HG03558 (cell line): ENCODE measurements at regions not wholly inside any gene's neighbourhood (a gene's known extent, or its start where the extent isn't known, plus 50 kb on each side); places are given as distances from the start of the nearest gene placed in this dataset.
"Not testable (repeated sequence)": the region's sequence is repeated elsewhere in the genome, so short reads cannot be mapped to it uniquely, and the experiment has no call there.

Experiments
- ATAC-seq: cut with Tn5 transposase; IDR thresholded peaks from one replicate; pipeline ENCODE4 v1.9.1; 2021; ENCODE audit warnings: moderate number of reproducible peaks; ENCODE audit not compliant: unreplicated experiment; ENCODE audit errors: extremely low read depth

DNA sequence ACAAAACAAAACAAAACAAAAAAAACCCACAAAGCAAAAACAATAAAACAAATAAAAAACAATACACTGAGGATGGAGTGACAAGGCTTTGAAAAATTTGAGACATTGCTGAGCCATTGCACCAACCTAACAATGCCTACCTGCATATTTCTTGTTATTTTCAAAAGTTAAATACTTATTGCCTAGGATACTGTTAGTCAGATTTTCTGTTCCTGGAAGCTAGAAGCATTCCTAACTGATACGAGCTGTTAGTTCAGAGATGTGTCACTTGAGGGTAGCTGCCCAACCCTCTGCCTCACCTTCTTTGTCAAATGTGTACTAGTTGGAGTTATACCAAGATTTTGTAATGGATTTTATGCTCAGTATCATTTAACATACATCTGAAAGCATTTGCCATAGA lies 187.2 kb downstream of the TXNL1 start:
- no peak for ATAC-seq

GRCh38 chr18:56448751-56449150 lies 189.6 kb downstream of the TXNL1 start:
- no peak for ATAC-seq

DNA sequence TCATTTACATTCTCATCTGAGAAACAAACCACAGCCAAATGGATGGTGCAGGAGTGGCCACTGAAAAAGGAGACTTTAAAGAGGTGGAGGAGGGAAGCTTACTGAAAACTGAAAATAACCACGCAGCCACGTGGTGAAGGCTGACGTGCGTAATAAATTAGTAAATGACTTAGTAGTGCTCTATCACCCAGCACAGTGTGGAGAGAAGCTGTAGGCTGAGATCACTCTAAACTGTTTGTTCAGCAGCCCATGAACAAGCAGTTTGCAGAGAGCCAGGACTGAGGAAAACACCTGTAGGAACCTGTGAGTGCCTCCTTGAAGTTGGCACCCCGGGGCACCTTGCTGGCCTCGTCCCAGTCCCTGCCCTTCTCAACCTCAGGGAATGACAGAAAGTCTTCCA lies 193.0 kb downstream of the TXNL1 start:
- no peak for ATAC-seq

- ATAC-seq, result no peak
Measured at GRCh38 chr18:56444201-56444600, 194.2 kb downstream of the TXNL1 start.

- no peak for ATAC-seq
Measured at GRCh38 chr18:56443166-56443907, 195.1 kb downstream of the TXNL1 start.

DNA sequence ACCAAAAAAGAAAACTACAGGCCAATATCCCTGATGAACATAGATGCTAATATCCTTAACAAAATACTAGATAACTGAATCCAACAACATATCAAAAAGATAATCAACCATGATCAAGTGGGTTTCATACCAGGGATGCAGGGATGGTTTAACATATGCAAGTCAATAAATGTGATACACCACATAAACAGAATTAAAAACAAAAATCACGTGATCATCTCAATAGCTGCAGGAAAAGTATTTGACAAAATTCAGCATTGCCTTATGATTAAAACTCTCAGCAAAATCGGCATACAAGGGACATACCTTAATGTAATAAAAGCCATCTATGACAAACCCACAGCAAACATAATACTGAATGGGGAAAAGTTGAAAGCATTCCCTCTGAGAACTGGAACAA lies 199.9 kb downstream of the TXNL1 start:
- not testable (repeated sequence) for ATAC-seq

- no peak for ATAC-seq
Measured at GRCh38 chr18:56436651-56437050, 201.7 kb downstream of the TXNL1 start.

- ATAC-seq, result no peak
Measured at GRCh38 chr18:56433919-56434318, 204.5 kb downstream of the TXNL1 start.

GRCh38 chr18:56431551-56431950 lies 206.8 kb downstream of the TXNL1 start:
- no peak for ATAC-seq

GRCh38 chr18:56423626-56424025 lies 214.8 kb downstream of the TXNL1 start:
- ATAC-seq, result no peak

DNA sequence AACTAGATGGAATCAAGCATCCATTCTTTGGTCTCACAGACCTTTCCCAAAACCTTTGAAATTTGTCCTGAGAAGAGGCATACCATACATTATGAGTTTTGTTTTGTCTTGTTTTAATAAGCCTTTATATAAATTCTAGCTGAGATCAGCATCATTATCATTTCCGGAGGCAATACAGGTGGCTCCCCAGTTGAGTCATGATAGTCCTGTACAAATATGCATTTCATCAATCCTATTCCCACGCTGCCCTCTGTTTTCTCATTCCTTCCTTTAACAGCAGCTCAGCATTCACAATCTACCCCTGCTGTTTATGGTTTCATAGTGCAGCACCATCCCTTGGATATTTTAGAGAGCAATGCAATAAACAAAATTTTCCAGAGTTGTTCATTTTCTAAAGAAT lies 216.7 kb downstream of the TXNL1 start:
- no peak for ATAC-seq

DNA sequence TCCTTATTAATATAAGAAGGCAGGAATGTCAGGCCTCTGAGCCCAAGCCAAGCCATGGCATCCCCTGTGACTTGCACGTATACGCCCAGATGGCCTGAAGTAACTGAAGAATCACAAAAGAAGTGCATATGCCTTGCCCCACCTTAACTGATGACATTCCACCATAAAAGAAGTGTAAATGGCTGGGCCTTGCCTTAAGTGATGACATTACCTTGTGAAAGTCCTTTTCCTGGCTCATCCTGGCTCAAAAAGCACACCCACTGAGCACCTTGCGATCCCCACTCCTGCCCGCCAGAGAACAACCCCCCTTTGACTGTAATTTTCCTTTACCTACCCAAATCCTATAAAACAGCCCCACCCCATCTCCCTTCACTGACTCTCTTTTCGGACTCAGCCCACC lies 217.5 kb downstream of the TXNL1 start:
- not testable (repeated sequence) for ATAC-seq

- ATAC-seq, result no peak
Measured at GRCh38 chr18:56414357-56414756, 224.0 kb downstream of the TXNL1 start.

DNA sequence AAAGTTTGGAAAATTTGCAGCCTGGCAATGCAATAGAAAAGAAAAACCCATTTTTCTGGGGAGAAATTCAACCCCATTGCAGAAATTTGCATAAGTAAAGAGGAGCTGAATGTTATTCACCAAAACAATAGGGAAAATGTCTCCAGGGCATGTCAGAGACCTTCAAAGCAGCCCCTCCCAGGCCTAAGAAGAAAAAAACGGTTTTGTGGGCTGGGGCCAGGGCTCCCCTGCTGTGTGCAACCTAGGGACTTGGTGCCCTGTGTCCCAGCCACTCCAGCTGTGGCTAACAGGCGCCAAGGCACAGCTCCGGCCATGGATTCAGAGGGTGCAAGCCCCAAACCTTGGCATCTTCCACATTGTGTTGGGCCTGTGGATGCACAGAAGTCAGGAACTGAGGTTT lies 224.5 kb downstream of the TXNL1 start:
- ATAC-seq, result no peak

DNA sequence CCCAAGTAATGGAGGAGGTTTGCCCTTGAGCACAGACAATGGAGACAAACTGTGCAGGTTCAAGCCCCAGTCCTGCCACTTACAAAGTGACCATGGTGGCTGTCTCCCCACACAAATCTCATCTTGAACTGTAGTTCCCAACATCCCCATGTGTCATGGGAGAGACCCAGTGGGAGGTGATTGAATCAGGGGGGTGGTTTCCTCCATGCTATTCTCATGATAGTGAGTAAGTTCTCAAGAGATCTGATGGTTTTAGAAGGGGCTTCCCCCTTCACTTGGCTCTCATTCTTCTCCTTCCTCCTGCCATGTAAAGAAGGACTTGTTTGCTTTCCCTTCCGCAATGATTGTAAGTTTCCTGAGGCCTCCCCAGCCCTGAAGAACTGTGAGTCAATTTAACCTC lies 225.4 kb downstream of the TXNL1 start:
- ATAC-seq, result no peak

DNA sequence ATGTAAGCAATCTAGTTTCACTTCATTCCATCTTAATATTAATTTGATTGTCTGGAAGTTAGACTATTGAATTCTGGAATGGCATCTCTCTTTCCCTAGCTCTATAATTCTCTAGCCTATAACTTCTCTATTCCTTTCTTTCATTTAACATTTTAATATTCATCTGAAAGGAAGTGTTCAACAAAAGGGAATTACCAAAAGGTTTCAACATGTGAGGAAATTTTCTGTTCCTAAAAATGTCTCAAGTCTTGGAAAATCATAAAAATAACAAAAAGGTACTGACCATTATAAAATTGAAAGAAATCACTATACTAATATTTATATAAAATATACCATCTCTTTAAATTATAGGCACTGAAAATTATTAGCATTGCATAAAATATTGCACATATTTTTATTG lies 228.7 kb downstream of the TXNL1 start:
- ATAC-seq, result no peak

- no peak for ATAC-seq
Measured at GRCh38 chr18:56407646-56408180, 230.7 kb downstream of the TXNL1 start.

GRCh38 chr18:56402872-56403516 lies 235.4 kb downstream of the TXNL1 start:
- no peak for ATAC-seq

DNA sequence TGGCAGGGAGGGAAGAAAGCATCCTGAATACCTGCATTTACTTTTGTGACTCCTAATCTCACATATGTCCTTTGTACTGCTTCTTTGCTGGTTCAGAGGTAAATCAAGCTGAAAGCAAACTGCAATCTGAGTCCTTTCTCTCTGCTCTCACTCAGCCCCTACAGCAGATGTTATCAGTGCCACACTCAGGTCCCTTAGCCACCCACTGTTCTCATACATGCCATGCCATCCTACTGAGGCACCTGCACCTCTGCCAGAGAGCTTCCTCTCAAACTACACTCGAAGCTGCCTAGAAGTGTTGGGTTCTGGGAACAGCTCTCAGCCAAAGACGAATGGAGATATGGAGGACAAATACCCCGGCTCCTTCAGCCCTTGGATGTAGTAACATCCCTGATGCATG lies 244.5 kb downstream of the TXNL1 start:
- no peak for ATAC-seq

DNA sequence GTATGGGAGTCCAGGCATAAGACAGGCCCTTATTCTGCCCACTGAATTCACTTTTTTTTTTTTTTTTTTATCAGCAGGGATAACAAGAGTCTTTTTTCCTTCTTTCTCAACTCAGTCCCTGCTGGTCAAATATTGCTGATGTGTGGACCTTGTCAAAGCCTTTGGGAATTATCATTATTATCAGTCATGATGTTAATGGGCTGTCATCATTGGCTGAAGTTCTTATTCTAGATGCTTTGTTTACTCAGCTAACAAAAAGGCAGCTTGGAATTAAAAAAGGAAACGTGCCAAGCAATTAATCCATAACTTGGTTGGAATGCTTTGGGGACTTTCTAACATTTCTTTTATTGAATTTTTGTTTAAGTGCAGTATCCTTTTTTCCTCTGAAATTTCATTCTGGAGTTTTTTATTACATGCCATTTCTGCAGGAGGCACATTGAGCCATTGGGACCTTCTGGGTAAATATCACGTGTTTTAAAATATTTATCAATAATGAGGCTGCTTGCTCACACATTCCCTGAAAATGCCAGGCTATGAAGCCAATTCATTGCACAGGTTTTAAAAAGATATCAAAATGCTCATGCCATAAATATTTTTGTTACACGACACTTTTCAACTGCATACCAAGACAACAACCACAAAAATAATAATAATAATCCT lies 246.3 kb downstream of the TXNL1 start:
- no peak for ATAC-seq

GRCh38 chr18:56390626-56391025 lies 247.8 kb downstream of the TXNL1 start:
- no peak for ATAC-seq
